ENCODE measurements at regions not wholly inside any gene's neighbourhood (a gene's known extent, or its start where the extent isn't known, plus 50 kb on each side); places are given as distances from the start of the nearest gene placed in this dataset.
"Not testable (repeated sequence)": the region's sequence is repeated elsewhere in the genome, so short reads cannot be mapped to it uniquely, and the experiment has no call there.

GRCh38 chr19:30280018-30280417 lies 92.2 kb upstream of the ZNF536 start:
- no peak for DNase-seq

- no peak for DNase-seq
These were observed 90.3 kb upstream of the ZNF536 start for GRCh38 chr19:30281906-30282305.

GRCh38 chr19:30283556-30283955 lies 88.6 kb upstream of the ZNF536 start:
- no peak for DNase-seq

GRCh38 chr19:30284209-30284608 lies 88.0 kb upstream of the ZNF536 start:
- DNase-seq: no peak

- DNase-seq: no peak
These were observed 87.3 kb upstream of the ZNF536 start for GRCh38 chr19:30284885-30285284.

- DNase-seq: no peak
These were observed 85.8 kb upstream of the ZNF536 start for GRCh38 chr19:30286378-30286777.

GRCh38 chr19:30287259-30287658 lies 84.9 kb upstream of the ZNF536 start:
- DNase-seq: no peak

- no peak for DNase-seq
These were observed 84.2 kb upstream of the ZNF536 start for GRCh38 chr19:30287973-30288372.

- DNase-seq: no peak
These were observed 83.3 kb upstream of the ZNF536 start for GRCh38 chr19:30288911-30289310.

GRCh38 chr19:30289336-30289735 lies 82.8 kb upstream of the ZNF536 start:
- no peak for DNase-seq

- DNase-seq: not testable (repeated sequence)
These were observed 81.4 kb upstream of the ZNF536 start for GRCh38 chr19:30290805-30291204.

- DNase-seq: no peak
These were observed 79.0 kb upstream of the ZNF536 start for GRCh38 chr19:30293051-30293785.

GRCh38 chr19:30297969-30298368 lies 74.2 kb upstream of the ZNF536 start:
- no peak for DNase-seq

- no peak for DNase-seq
These were observed 69.0 kb upstream of the ZNF536 start for GRCh38 chr19:30303131-30303654.

- no peak for DNase-seq
These were observed 67.6 kb upstream of the ZNF536 start for GRCh38 chr19:30304540-30304939.

GRCh38 chr19:30305346-30306060 lies 66.7 kb upstream of the ZNF536 start:
- no peak for DNase-seq

- no peak for DNase-seq
These were observed 64.8 kb upstream of the ZNF536 start for GRCh38 chr19:30307191-30307974.

GRCh38 chr19:30309176-30309575 lies 63.0 kb upstream of the ZNF536 start:
- DNase-seq: no peak

GRCh38 chr19:30309905-30310601 lies 62.1 kb upstream of the ZNF536 start:
- no peak for DNase-seq

- no peak for DNase-seq
These were observed 61.5 kb upstream of the ZNF536 start for GRCh38 chr19:30310602-30311263.

- DNase-seq: no peak
These were observed 60.3 kb upstream of the ZNF536 start for GRCh38 chr19:30311911-30312310.
